ENCODE measurements at regions not wholly inside any gene's neighbourhood (a gene's known extent, or its start where the extent isn't known, plus 50 kb on each side); places are given as distances from the start of the nearest gene placed in this dataset.

GRCh38 chr10:117603081-117603480 is 60.5 kb downstream of the EMX2 start:
- TF ChIP-seq CTCF (IDR thresholded peaks at IDR 0.05): no peak
- no peak for TF ChIP-seq POLR2A (IDR thresholded peaks at IDR 0.05)
- TF ChIP-seq POLR2AphosphoS5 (IDR thresholded peaks at IDR 0.05): no peak
